ENCODE measurements at regions not wholly inside any gene's neighbourhood (a gene's known extent, or its start where the extent isn't known, plus 50 kb on each side); places are given as distances from the start of the nearest gene placed in this dataset.

- TF ChIP-seq EZH2 (IDR thresholded peaks at IDR 0.05; ENCODE audit: insufficient read depth, poor library complexity, severe bottlenecking) (no peak), EZH2phosphoT487 (IDR thresholded peaks at IDR 0.05; ENCODE audit: insufficient read depth, low read depth) (no peak)
- Histone ChIP-seq H2AFZ (no peak overlapping the region), H3K9me3 (ENCODE audit: low read depth) (no peaks in the 10 kb centered on the region), H3K79me2 (ENCODE audit: insufficient read depth) (no peaks in the 10 kb centered on the region), H3K9me2 (ENCODE audit: insufficient read depth) (no peaks in the 10 kb centered on the region), H3K4me3 (no peak overlapping the region), H3K9ac (no peak overlapping the region), H3K4me2 (ENCODE audit: unreplicated experiment) (no peak overlapping the region), H3K36me3 (ENCODE audit: low read depth) (no peaks in the 10 kb centered on the region), H3K4me1 (ENCODE audit: insufficient read depth) (no peaks in the 10 kb centered on the region), H3K27me3 (replicated peaks; ENCODE audit: insufficient read depth) (no peaks in the 10 kb centered on the region), H3F3A (ENCODE audit: insufficient read depth) (no peaks in the 10 kb centered on the region), H3K27ac (no peak overlapping the region), H4K20me1 (ENCODE audit: insufficient read depth) (no peaks in the 10 kb centered on the region)
- no peak for DNase-seq
- WGBS, 2 experiments (ENCODE audit: low coverage in 1 of 2, low lambda C conversion rate in 2 of 2, missing lambda C conversion rate in 2 of 2): 11 to 20% methylated on average over 1 of the region's 1 CpG
- in situ Hi-C loops (cut with MboI): no loop called here
Observed at GRCh38 chr13:78852709-78853108, 193.8 kb upstream of the OBI1 start.

DNA sequence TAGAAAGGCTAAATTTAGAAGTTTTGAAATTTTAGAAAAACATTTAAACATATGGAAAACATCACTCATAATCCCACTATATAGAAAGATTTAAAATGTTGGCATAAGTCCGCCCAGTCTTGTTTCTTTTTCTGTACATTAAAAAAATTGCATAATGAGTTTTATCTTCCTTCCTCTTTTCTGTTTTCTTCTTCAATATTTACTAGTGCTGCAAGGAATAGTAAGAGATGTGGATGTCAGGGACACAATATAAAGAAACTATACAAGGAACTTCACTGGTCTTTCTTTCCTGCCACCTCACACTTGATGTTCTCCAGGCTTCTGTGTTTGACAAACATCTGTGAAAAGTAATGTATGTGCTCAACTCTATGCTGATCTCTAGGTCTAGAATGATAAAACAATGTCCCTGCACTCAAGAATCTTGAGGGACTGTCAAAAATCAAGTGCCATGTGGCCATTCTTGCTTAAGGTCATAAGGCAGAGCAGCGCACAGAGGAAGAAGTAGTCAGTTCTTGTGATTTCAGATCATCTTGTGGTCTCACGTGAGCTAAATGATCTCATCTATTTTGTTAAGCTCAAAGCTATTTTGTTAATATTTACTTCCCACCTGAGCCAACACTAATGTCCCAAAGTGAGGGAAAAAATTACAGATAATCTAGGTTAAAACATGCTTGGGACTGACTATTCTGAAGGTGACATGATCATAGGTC is 186.9 kb upstream of the OBI1 start:
- Histone ChIP-seq H3K79me2 (ENCODE audit: insufficient read depth) (no peaks in the 10 kb centered on the region), H3K9me2 (ENCODE audit: insufficient read depth) (no peaks in the 10 kb centered on the region), H3K4me2 (ENCODE audit: unreplicated experiment) (no peak overlapping the region), H3K27ac (no peak overlapping the region), H3K36me3 (ENCODE audit: low read depth) (no peaks in the 10 kb centered on the region), H3K4me1 (ENCODE audit: insufficient read depth) (no peaks in the 10 kb centered on the region), H2AFZ (no peak overlapping the region), H3K4me3 (no peak overlapping the region), H3F3A (ENCODE audit: insufficient read depth) (no peaks in the 10 kb centered on the region), H3K9ac (no peak overlapping the region), H3K9me3 (ENCODE audit: low read depth) (no peaks in the 10 kb centered on the region), H3K27me3 (replicated peaks; ENCODE audit: insufficient read depth) (no peaks in the 10 kb centered on the region), H4K20me1 (ENCODE audit: insufficient read depth) (no peaks in the 10 kb centered on the region)
- in situ Hi-C loops (cut with MboI): no loop called here
- TF ChIP-seq EZH2 (IDR thresholded peaks at IDR 0.05; ENCODE audit: insufficient read depth, poor library complexity, severe bottlenecking): no peak
- no peak for TF ChIP-seq EZH2phosphoT487 (IDR thresholded peaks at IDR 0.05; ENCODE audit: insufficient read depth, low read depth)
- WGBS, 2 experiments (ENCODE audit: low coverage in 1 of 2, low lambda C conversion rate in 2 of 2, missing lambda C conversion rate in 2 of 2): 18 to 21% methylated on average over 3 of the region's 3 CpGs
- DNase-seq: no peak

DNA sequence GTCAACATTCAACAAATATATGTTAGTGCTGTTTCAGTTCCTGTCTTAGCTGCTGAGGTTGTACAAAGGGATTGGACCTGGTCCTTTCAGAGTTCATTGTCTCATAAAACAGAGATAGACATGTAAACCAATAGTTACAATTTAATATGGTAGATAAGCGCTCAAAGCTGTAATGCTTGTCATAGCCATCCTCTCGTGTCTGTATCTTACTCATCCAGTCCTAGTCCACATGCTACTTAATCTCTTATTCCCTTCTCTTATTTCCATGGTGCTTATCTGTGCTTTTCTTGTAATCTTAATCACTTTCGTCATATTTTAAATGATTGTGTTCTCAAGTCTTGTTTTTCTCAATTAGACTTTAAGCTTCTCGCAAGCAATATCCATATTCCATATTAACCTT is 185.2 kb upstream of the OBI1 start:
- Histone ChIP-seq H3K9me3 (ENCODE audit: low read depth) (no peaks in the 10 kb centered on the region), H3K36me3 (ENCODE audit: low read depth) (no peaks in the 10 kb centered on the region), H3F3A (ENCODE audit: insufficient read depth) (no peaks in the 10 kb centered on the region), H4K20me1 (ENCODE audit: insufficient read depth) (no peaks in the 10 kb centered on the region), H3K9ac (no peak overlapping the region), H3K4me1 (ENCODE audit: insufficient read depth) (no peaks in the 10 kb centered on the region), H3K27ac (no peak overlapping the region), H3K27me3 (replicated peaks; ENCODE audit: insufficient read depth) (no peaks in the 10 kb centered on the region), H3K9me2 (ENCODE audit: insufficient read depth) (no peaks in the 10 kb centered on the region), H3K4me3 (no peak overlapping the region), H3K4me2 (ENCODE audit: unreplicated experiment) (no peak overlapping the region), H2AFZ (no peak overlapping the region), H3K79me2 (ENCODE audit: insufficient read depth) (no peaks in the 10 kb centered on the region)
- TF ChIP-seq EZH2 (IDR thresholded peaks at IDR 0.05; ENCODE audit: insufficient read depth, poor library complexity, severe bottlenecking) (no peak), EZH2phosphoT487 (IDR thresholded peaks at IDR 0.05; ENCODE audit: insufficient read depth, low read depth) (no peak)
- in situ Hi-C loops (cut with MboI): no loop called here
- DNase-seq: no peak
- 39 to 42% methylated on average over 4 of the region's 4 CpGs for whole genome bisulfite sequencing, 2 experiments (ENCODE audit: low coverage in 1 of 2, low lambda C conversion rate in 2 of 2, missing lambda C conversion rate in 2 of 2)

DNA sequence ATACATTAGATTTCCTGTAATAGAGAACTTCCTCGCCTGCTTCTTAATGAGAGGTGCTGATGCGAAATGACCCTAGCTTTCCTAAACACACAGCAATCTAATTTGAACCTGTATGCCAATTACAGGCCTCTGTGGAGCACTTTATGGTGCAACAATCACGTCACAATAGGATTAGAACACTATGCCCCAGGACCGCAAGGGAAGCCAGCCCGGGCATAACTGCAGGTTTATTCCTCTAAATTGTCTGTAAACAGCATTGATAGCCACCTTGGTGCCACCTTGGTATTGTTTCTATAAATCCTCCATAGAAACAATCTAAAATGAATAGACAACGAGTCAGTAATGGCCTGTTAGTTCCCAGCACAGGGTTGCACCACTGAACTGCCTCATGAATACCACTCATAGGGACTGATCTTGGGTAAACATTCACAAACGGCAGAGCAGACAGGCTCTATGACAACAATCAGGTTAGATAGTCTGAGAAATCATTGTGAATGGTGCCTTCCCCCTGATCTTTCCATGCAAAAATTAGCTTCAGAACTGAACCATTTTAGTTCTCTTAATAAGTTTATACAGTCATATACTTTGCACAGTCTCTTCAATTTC is 182.5 kb upstream of the OBI1 start:
- H3K36me3 ChIP-seq (ENCODE audit: low read depth): no peaks in the 10 kb centered on the region
- no peaks in the 10 kb centered on the region for H3K4me1 ChIP-seq (ENCODE audit: insufficient read depth)
- no peak overlapping the region for H3K4me3 ChIP-seq
- in situ Hi-C loops (cut with MboI): no loop called here
- no peak overlapping the region for H2AFZ ChIP-seq
- TF ChIP-seq EZH2phosphoT487 (IDR thresholded peaks at IDR 0.05; ENCODE audit: insufficient read depth, low read depth): no peak
- TF ChIP-seq EZH2 (IDR thresholded peaks at IDR 0.05; ENCODE audit: insufficient read depth, poor library complexity, severe bottlenecking): no peak
- H4K20me1 ChIP-seq (ENCODE audit: insufficient read depth): no peaks in the 10 kb centered on the region
- H3K9ac ChIP-seq: no peak overlapping the region
- H3K27me3 ChIP-seq (replicated peaks; ENCODE audit: insufficient read depth): no peaks in the 10 kb centered on the region
- H3K4me2 ChIP-seq (ENCODE audit: unreplicated experiment): no peak overlapping the region
- 23 to 25% methylated on average over 7 of the region's 7 CpGs for WGBS, 2 experiments (ENCODE audit: low coverage in 1 of 2, low lambda C conversion rate in 2 of 2, missing lambda C conversion rate in 2 of 2)
- DNase-seq: no peak
- no peaks in the 10 kb centered on the region for H3K79me2 ChIP-seq (ENCODE audit: insufficient read depth)
- H3K27ac ChIP-seq: no peak overlapping the region
- H3F3A ChIP-seq (ENCODE audit: insufficient read depth): no peaks in the 10 kb centered on the region
- H3K9me3 ChIP-seq (ENCODE audit: low read depth): no peaks in the 10 kb centered on the region
- H3K9me2 ChIP-seq (ENCODE audit: insufficient read depth): no peaks in the 10 kb centered on the region
